ENCODE measurements at regions not wholly inside any gene's neighbourhood (a gene's known extent, or its start where the extent isn't known, plus 50 kb on each side); places are given as distances from the start of the nearest gene placed in this dataset.

DNA sequence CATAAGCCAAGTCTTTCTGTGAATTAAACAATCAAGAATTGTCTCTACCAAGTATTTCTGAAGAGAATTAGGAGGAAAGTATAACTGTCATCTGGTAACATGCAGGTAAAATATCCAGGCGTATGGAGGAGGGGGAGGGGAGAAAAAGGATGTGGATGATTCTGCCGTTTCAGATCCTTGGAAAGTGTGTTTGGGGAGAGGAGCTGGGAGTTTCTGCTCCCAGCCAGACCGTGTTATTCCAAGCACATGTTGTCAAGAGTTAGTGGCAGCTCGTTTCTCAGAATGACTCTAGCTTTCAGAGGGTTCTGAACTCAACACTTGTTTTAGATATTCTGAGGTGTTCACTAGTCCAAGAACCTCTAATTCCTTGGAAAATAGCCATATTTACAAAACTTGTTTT, 137.6 kb downstream of the FAM124B start:
- no peak overlapping the region for H3K27ac Mint-ChIP-seq (ENCODE audit: unreplicated experiment)
- H3K4me1 Mint-ChIP-seq (ENCODE audit: unreplicated experiment): peaks cover 25% of the 10 kb centered on the region
- H3K9me3 Mint-ChIP-seq (ENCODE audit: unreplicated experiment): no peaks in the 10 kb centered on the region
- H3K4me3 Mint-ChIP-seq (ENCODE audit: unreplicated experiment): no peak overlapping the region
- no peak for TF ChIP-seq CTCF (IDR thresholded peaks at IDR 0.05)
- no peak for DNase-seq (ENCODE audit: extremely low spot score, unreplicated experiment)
- no peaks in the 10 kb centered on the region for H3K27me3 Mint-ChIP-seq (ENCODE audit: unreplicated experiment)
- H3K36me3 Mint-ChIP-seq (ENCODE audit: unreplicated experiment): no peaks in the 10 kb centered on the region

DNA sequence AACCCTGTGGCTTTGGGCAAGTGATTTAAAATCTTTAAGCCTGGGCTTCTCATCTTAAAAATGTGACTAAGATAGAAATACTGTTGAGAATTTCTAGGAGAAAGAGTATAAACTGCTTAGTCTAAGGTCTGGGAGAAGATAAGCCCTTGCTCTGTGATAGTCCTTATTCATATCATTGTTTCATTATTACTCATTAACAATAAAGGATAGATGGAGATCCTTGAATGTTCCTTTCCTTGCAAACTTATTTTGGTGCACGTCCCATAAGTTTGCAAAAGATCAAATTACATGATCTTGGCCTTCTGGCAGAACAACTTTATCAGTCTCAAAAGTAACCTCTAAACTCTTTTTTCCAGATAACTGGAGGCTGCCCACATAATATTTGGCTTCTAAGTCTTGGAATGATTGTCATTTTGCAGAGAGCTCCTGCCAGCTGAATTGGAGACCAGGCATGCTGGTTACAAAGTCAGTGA, 138.3 kb downstream of the FAM124B start:
- H3K4me3 Mint-ChIP-seq (ENCODE audit: unreplicated experiment): no peak overlapping the region
- TF ChIP-seq CTCF (IDR thresholded peaks at IDR 0.05): no peak
- DNase-seq (ENCODE audit: extremely low spot score, unreplicated experiment): no peak

DNA sequence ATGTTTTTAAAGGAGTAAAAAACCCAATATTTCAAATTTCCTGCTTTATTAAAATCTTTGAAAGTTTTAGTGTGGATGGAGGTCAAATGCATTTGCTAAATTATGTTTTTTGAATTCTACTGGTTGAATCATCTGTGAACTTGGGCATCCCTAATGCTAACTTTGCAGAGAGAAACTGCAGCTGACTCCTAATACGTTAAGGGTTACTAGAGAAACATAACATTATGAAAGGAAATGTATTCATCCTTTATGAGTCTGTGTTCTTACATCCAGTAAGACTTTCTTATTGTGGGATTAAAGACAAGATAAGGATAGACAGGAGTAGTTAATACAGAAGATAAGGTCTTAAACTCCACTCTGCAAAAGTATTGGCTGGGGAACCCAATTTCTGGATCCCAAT, 140.6 kb downstream of the FAM124B start:
- DNase-seq (ENCODE audit: extremely low spot score, unreplicated experiment): no peak
- Mint-ChIP-seq H3K27me3 (ENCODE audit: unreplicated experiment) (no peaks in the 10 kb centered on the region), H3K9me3 (ENCODE audit: unreplicated experiment) (no peaks in the 10 kb centered on the region)

More for the DNA sequence above, 138.3 kb downstream of the FAM124B start:
- H3K27me3 Mint-ChIP-seq (ENCODE audit: unreplicated experiment): no peaks in the 10 kb centered on the region
- peaks cover 23% of the 10 kb centered on the region for H3K4me1 Mint-ChIP-seq (ENCODE audit: unreplicated experiment)
- H3K27ac Mint-ChIP-seq (ENCODE audit: unreplicated experiment): no peak overlapping the region
- no peaks in the 10 kb centered on the region for H3K36me3 Mint-ChIP-seq (ENCODE audit: unreplicated experiment)
- no peaks in the 10 kb centered on the region for H3K9me3 Mint-ChIP-seq (ENCODE audit: unreplicated experiment)

DNA sequence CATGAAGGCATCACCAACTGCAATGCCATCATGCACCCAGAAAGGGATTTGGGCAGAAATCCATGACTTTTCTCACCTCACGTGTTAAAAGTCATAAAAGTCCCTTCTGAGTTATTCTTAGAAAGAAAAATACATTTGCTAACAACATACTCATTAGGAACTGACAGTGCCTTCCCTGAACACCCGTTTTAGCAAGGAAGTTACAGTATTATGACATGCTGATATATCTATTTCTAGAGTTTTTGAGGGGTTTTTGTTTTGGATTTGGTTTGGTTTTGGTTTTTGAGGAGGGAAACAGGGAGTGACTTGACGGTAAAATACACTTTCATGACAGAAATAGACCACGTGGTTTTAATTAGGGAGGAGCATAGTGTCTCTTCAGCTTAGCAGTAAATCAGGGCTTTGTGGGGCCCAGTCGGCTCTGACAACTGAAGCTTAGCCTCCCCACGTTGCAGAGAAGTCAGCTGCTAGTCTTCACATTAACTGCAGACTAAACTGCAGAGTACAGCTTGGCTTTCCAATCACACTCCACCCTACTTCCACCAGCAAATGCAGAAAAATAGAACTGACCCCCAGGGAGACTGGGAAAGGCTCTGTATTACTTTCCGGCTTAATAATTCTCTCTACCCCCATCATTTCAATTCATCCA, 141.4 kb downstream of the FAM124B start:
- no peak for DNase-seq (ENCODE audit: extremely low spot score, unreplicated experiment)
- Mint-ChIP-seq H3K4me3 (ENCODE audit: unreplicated experiment) (no peak overlapping the region), H3K27ac (ENCODE audit: unreplicated experiment) (no peak overlapping the region), H3K9me3 (ENCODE audit: unreplicated experiment) (no peaks in the 10 kb centered on the region), H3K36me3 (ENCODE audit: unreplicated experiment) (no peaks in the 10 kb centered on the region), H3K27me3 (ENCODE audit: unreplicated experiment) (no peaks in the 10 kb centered on the region), H3K4me1 (ENCODE audit: unreplicated experiment) (peaks cover 18% of the 10 kb centered on the region)
- no peak for TF ChIP-seq CTCF (IDR thresholded peaks at IDR 0.05)

More for the DNA sequence above, 140.6 kb downstream of the FAM124B start:
- H3K36me3 Mint-ChIP-seq (ENCODE audit: unreplicated experiment): no peaks in the 10 kb centered on the region
- H3K27ac Mint-ChIP-seq (ENCODE audit: unreplicated experiment): no peak overlapping the region
- H3K4me1 Mint-ChIP-seq (ENCODE audit: unreplicated experiment): peaks cover 18% of the 10 kb centered on the region
- no peak overlapping the region for H3K4me3 Mint-ChIP-seq (ENCODE audit: unreplicated experiment)
- TF ChIP-seq CTCF (IDR thresholded peaks at IDR 0.05): no peak

DNA sequence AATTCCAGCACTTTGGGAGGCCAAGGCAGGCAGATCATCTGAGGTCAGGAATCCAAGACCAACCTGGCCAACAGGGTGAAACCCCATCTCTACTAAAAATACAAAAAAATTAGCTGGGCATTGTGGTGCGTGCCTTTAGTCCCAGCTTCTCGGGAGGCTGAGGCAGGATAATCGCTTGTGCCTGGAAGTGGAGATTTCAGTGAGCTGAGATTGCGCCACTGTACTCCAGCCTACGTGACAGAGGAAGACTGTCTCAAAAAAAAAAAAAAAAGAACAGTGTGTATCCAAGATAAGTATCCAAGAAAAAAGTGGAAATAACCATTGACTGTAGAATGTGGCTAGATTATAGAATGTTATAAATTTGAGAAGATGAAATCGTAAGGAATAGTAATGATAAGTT, 142.1 kb downstream of the FAM124B start:
- Mint-ChIP-seq H3K27ac (ENCODE audit: unreplicated experiment) (no peak overlapping the region), H3K4me1 (ENCODE audit: unreplicated experiment) (peaks cover 18% of the 10 kb centered on the region), H3K27me3 (ENCODE audit: unreplicated experiment) (no peaks in the 10 kb centered on the region), H3K4me3 (ENCODE audit: unreplicated experiment) (no peak overlapping the region), H3K9me3 (ENCODE audit: unreplicated experiment) (no peaks in the 10 kb centered on the region), H3K36me3 (ENCODE audit: unreplicated experiment) (no peaks in the 10 kb centered on the region)
- no peak for TF ChIP-seq CTCF (IDR thresholded peaks at IDR 0.05)
- DNase-seq (ENCODE audit: extremely low spot score, unreplicated experiment): no peak
